ENCODE measurements at regions not wholly inside any gene's neighbourhood (a gene's known extent, or its start where the extent isn't known, plus 50 kb on each side); places are given as distances from the start of the nearest gene placed in this dataset.

GRCh38 chr13:106685143-106685542, 117.2 kb upstream of the ARGLU1 start (continued):
- TF ChIP-seq REST (IDR thresholded peaks at IDR 0.05; ENCODE audit: borderline replicate concordance) (no peak), REST (CRISPR knock-in tag; IDR thresholded peaks at IDR 0.05; ENCODE audit: low read depth) (no peak), ZNF75A (CRISPR knock-in tag; IDR thresholded peaks at IDR 0.05) (no peak), FUS (optimal IDR thresholded peaks at IDR 0.05; ENCODE audit: low read depth, low read length) (no peak), NFATC3 (IDR thresholded peaks at IDR 0.05) (no peak)

Data from K562 (cell line).